HG03558 (cell line): ENCODE measurements at regions not wholly inside any gene's neighbourhood (a gene's known extent, or its start where the extent isn't known, plus 50 kb on each side); places are given as distances from the start of the nearest gene placed in this dataset.

ENCODE experiments used
- ATAC-seq: cut with Tn5 transposase; IDR thresholded peaks from one replicate; pipeline ENCODE4 v1.9.1; 2021; ENCODE audit warnings: moderate number of reproducible peaks; ENCODE audit not compliant: unreplicated experiment; ENCODE audit errors: extremely low read depth

DNA sequence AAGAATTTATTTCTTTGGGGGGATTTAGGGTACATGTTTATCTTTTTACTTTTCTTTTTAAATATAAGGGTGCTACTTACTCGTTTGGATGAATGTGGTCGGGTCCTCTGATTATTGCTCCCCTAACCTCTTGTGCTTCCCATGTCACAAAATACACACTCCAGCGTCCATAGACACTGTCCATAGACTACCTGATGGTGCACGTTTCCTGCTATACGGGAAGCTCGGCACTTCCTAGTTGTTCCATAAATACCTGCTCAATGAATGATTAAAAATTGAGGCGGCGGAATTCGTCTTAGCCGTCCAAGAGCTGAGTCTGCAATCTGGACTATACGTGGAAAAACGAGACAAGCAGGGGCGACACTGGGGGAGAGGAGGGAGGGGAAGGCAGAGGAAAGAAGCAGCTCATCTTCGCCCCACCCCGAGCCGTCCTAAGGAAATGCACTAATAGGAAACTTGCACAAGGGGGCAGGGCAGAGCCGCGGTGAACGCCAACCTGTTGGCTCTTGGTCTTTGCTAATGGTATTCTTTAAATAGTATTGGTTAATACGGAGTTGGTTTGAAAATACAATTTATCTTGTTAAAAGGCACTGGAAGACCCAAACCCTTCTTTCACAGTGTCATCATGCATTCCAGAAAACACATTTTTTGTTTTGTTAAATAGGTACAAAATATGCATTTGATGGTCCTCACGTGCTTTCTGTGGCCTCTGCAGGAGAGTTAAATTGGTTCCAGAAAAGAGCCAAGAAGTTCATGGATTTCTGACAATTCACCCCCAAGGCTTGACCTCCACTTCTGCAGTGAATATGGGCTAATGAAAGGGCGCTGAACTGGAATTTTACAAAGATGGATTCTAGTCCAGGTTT lies 73.0 kb upstream of the KCTD1 start:
- no peak for ATAC-seq

DNA sequence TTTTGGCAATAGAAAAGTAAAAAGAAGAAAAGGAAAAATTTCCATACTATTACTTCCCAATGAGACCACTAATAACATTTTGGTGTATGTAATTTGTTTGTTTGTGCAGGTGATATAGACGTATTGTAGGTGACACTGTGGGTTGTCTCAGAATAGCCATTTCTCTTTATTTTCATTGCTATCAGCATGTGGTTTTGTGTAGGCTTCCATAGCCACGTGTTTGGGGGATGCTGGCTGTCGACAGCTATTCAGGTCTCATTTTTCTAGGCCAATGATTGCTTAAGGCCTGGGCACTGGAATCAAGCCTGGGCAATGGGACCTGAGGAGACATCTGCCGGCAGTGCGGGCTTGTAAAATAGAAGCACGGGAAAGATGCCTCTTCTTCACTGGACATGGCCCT lies 71.0 kb upstream of the KCTD1 start:
- no peak for ATAC-seq

- ATAC-seq, result no peak
Observed at GRCh38 chr18:26618135-26618534, 69.8 kb upstream of the KCTD1 start.

GRCh38 chr18:26617151-26617554 lies 68.8 kb upstream of the KCTD1 start:
- ATAC-seq, result no peak

- ATAC-seq, result no peak
Observed at GRCh38 chr18:26614374-26614773, 66.0 kb upstream of the KCTD1 start.
